ENCODE measurements at regions not wholly inside any gene's neighbourhood (a gene's known extent, or its start where the extent isn't known, plus 50 kb on each side); places are given as distances from the start of the nearest gene placed in this dataset.

DNA sequence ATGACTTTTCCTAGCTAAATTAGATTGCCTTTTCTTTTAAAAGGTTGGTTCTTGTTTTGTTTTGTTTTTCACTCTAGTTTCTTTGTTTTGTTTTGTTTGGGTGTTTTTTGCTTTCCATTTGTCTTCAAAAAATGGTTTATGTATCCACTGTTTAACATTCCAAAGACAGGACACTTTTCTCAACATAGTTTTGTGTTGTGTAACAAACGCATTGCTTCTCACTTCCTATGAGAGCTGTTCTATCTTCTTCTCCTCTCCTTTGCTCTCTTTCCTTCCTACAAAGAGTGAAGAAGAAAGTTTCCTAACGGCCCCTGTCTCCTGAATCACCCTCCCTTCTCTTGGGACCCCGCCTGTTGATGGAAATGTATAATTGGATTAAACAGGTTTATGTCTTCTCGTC lies 539.7 kb downstream of the ACTL7B start:
- no peak for DNase-seq (ENCODE audit: low read depth in 4 of 4, low spot score in 3 of 4)

DNA sequence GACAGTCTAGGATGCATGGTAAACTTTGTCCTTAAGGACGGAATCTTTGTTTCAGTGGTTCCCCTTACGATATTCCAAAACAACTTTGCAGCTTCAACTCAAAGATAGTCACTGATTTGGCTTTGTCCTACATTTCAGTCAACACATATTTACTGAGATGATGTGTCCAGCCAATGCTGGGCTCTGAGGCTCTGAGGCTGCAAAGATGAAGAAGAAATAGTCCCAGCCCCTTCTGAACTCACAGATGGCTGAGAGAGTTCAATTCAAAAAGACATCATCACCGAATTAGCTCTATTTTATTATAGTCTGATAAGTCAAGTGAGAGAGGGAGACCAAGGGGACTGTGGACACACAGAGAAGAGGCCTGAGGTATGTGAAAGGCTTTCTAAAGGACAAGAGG lies 544.0 kb downstream of the ACTL7B start:
- DNase-seq (ENCODE audit: low read depth in 4 of 4, low spot score in 3 of 4), result no peak

DNA sequence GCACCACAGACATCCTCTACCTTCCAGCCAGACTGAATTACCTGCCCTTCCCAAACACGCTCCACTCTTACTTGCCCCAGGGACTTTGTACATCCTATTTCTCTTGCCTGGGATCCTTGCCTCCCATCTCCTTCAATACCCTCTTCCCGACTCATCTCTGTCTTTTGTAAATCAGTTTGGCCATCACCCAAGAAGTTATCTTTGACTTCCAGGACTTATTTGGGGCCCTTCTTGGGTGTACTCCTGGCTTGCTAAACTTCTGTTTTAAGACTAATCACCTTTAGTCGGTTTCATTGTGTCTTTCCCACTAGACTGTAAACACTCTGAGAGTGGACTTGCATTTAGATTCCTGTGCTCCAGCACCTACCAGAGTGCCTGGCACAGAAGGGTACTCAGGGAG lies 545.6 kb downstream of the ACTL7B start:
- DNase-seq (ENCODE audit: low read depth in 4 of 4, low spot score in 3 of 4), result no peak

DNA sequence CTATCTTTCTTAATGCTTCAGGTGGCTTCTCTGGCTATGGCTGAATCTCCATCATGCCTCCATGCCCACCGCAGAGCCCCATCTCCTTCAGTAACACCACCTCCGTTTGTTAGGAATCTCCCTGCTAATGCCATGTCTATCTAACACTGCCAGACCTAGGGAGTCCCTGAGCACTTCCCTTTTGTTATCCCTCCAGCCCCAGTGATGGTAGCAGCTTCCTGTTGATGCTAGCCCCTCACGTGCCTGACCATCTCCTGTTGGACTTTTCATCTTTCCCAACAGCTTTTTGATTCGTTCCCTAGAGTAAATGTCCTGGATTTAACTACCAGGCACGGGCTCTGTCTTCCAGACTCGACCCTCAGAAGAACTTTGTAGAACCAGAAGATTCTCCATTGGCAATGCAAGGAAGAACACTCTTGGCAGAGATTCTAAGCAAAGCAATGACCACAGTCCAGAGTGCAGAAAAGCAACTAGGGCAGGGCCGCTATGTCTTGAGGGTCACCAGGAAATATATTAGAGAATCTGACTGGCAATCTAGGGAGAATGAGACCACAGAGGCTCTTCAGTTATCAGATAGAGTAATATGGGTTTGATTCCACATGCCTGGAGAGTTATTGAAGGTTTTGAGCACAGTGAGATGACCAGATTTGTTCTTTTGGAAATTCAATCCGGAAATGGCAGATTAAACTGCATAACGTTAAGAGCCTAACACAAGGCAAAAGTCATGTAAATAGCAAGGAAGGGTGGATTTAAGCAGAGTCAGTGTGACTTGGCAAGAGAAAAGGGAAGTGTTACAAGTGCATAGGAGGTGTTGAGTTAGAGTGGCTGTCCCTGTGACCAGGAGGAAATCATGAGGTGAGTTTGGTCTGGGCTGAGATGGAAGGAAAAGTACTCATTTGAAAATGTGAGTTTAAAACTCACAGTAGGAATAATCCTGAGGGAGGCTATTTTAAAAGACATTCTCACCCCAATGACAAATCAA lies 555.2 kb downstream of the ACTL7B start:
- no peak for DNase-seq (ENCODE audit: low read depth in 4 of 4, low spot score in 3 of 4)

DNA sequence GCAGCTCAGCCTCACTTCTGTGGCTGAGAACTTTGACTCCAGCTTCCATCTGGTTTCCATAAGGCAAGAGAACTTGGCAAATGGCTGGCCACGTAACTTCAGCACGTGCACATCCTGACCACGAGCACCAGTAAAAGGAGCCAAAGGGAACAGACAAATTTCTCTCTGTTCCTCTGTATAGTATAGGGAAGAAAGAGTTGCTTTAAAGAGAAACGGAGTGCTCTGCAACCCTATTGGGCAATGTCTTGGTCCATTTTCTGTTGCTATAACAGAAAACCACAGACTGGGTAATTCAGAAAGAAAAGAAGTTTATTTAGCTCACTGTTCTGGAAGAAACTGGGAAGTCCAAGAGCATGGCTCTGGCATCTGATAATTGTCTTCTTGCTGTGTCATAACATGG lies 558.7 kb downstream of the ACTL7B start:
- DNase-seq (ENCODE audit: low read depth in 4 of 4, low spot score in 3 of 4), result no peak

DNA sequence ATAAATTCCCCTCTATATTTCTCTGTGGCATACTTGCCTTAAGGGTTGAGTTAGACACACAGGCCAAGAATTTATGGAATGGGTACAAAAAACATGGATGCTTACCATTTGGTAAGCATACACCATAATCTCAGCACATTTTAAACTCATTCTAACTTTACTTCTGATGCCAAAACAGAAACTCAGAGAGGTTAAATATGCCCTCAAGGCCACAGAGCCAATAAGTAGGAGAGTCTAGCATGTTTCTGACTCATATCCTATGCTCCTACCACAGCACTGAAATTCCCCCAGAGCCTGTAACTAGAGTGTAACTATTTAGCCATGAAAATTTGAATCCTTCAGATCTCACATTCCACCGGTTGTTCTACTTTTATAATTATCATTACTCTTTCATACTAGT lies 559.7 kb downstream of the ACTL7B start:
- no peak for DNase-seq (ENCODE audit: low read depth in 4 of 4, low spot score in 3 of 4)

DNA sequence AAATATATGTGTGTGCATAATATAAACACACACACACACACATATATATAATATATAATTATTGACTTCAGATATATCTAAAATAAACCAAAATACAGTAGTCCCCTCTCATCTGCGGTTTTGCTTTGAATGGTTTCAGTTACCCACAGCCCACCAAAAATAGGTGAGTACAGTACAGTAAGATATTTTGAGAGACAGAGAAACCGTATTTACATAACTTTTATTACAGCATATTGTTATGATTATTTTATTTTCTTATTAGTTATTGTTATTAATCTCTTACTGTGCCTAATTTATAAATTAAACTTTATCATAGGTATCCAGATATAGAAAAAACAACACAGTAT lies 564.2 kb downstream of the ACTL7B start:
- DNase-seq (ENCODE audit: low read depth in 4 of 4, low spot score in 3 of 4), result no peak

DNA sequence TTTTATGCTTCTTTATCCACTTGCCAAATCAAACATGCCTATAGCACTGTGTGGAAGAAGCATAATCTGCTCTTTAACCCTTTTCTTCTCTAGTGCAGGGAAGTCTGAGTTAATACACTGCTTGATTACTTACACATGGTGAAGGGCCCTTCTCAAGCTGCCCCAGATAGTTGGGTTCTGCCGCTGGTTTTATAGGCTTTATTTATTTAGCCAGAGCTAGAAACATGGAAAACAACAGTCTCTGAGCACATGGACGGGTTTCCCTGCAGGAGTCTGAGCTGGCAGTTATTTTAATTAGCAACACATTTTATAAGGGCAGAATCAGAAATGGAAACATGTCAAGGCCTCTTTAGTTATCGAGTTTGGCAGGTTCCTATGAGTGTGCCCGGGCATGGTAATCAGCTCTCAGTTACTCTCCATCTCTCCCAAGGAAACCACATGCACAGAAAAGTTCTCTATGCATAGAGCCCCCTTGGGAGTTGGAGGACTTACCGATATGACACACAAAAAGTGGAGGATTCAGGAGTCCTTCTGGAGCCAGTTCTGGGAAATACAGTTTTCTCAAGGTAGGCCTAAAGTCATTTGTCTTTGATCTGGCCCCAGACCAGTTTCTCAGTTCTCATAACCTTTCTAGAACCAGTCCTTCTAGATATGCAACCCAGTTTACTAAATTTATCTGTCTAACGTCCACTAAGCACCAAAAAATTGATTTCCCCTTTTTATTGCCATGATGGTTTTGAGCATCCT lies 564.8 kb downstream of the ACTL7B start:
- no peak for DNase-seq (ENCODE audit: low read depth in 4 of 4, low spot score in 3 of 4)

DNA sequence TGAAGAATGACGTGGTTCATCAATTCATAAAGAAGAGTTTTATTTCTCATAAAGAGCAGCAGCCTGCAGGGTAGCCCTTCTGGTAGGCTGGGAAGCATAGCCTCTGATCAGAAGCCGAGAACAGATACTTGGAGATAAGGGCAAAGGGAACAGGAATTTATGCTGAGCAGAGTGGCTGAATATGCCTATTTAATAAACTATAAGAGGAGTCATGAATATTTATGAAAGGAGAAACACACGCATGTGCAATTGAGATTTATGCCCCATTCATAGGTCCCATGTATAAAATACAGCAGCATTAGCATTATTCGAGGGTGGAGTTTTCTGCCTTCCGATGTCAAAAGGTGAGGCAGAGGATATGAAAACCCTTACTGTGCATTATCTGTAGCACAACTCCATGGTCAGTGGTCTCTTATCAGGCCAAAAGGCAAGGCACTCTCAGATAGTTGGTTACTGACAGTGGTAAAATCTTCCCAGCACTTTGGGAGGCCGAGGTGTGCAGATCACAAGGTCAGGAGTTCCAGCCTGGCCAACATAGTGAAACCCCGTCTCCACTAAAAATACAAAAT lies 569.1 kb downstream of the ACTL7B start:
- DNase-seq (ENCODE audit: low read depth in 4 of 4, low spot score in 3 of 4), result no peak

DNA sequence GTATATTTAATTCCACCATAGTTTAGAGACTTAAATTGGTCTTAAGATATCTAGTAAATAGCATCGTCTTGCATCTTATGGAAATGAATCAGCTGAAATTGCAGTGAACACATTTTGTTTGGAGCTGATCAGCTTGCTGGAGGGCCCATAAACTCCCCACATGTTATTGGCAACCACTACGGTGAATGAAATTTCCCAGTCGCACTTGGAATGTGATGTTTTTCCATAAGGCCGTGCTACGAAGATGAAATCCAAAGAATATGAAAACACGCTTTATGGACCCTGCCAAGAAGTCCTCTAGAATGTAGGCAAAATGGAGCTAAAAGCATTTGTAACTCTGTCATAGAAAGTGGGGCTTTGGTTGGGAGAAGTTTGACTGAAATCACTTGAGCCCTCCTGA lies 572.1 kb downstream of the ACTL7B start:
- no peak for DNase-seq (ENCODE audit: low read depth in 4 of 4, low spot score in 3 of 4)

DNA sequence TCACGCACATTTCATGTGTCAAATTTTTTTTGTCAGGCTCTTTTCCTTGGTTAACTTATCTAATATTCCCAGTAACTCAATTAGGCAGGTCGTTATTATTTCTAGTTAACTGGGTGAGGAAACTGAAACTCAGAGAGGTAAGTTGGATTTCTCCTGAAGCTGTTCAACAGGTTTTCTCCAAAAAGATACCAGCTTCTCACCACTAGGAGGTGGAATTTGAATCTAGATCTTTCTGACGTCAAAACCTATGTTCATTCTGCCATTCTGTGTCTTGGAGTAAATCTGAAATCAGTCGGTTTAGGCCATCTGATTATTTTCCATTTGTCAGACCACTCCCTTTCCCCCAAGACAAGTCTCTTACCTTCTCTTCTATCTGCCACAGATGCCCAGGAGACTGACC lies 572.9 kb downstream of the ACTL7B start:
- DNase-seq (ENCODE audit: low read depth in 4 of 4, low spot score in 3 of 4), result no peak

DNA sequence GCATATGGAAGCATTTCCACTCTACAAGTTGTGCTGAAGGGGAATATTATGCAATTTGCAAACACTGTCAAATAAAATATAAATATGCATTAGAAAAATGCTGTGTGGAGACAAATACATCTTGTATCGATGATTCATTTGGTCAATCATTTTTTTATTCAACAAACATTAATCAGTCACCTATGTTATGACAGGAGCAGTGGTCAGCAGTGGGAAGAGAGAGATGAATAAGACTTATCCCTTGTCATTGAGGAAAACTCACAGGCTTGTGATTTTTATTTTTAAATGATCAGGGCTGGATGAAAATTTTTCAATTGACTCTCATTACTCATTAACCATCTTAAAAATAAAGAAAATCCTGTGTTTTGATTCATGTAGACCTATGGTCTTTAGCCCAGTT lies 574.1 kb downstream of the ACTL7B start:
- DNase-seq (ENCODE audit: low read depth in 4 of 4, low spot score in 3 of 4), result no peak

DNA sequence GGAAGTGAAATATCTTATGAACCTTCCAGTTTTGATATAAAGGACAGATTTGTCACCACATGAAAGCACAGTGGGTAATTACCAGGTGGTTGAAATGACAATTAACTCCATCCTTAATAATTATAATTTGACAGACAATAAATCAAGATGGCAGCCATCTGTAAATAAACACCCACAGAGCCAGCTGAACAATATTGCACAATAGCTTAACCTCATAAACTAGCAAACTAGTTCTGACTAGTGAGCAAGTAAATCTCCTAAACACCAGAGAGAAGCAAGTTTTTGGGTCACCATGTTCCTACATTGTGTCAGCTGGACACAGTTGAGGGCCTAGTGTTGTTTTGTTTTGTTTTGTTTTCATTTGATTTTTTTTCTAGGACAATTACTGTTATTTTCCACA lies 577.4 kb downstream of the ACTL7B start:
- no peak for DNase-seq (ENCODE audit: low read depth in 4 of 4, low spot score in 3 of 4)

DNA sequence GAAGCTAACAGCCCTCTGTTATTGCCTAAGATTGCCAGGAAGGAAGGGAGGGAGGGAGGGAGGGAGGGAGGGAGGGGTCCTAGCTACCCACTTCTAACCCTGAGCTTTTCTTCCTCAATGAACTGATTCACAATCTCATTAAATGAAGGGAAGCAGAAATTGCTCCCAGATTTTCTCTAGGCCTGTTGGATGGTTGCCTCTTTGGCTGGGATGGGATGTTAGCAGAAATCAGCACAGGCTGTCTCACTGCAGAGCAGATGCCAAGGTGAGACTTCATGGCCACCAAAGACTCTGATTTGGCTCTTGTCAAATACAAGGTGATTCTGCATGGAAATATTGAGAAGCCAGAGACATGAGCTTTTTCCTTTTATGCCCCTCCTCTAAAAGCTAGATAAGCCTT lies 578.6 kb downstream of the ACTL7B start:
- no peak for DNase-seq (ENCODE audit: low read depth in 4 of 4, low spot score in 3 of 4)

DNA sequence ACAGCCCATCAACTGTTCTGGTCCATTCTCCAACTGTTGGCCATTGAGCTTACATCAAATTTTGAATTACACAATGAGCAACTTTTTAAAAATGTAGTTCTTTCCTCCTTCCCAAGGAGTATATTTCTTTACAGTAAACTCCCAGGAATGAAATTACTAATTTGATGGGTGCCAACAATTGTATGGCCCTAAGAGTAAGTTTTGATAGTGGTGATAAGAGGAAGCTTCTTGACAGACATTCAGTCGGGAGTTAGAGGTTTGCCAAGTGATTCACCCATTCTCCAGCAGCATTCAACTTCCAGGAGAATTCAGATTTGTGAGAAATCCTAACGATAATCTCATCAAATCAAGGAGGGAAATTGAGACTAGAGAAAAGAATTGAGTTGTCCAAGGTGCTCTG lies 579.9 kb downstream of the ACTL7B start:
- DNase-seq (ENCODE audit: low read depth in 4 of 4, low spot score in 3 of 4), result no peak

DNA sequence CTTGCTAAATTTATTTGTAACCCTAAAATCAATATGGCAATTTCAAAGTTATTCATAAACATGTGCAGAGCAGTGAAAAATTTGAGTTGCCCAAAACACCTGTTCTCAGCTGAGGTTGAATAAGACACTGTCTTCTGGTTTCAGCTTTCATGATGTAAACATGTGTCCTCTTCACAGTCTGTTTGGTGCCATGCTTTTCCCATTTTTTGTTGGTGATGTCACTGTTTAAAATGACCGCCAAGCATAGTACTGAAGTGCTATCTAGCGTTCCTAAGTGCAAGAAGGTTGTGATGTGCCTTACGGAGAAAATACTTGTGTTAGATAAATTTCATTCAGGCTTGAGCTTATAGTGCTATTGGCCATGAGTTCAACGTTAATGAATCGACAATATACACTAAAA lies 580.8 kb downstream of the ACTL7B start:
- no peak for DNase-seq (ENCODE audit: low read depth in 4 of 4, low spot score in 3 of 4)

DNA sequence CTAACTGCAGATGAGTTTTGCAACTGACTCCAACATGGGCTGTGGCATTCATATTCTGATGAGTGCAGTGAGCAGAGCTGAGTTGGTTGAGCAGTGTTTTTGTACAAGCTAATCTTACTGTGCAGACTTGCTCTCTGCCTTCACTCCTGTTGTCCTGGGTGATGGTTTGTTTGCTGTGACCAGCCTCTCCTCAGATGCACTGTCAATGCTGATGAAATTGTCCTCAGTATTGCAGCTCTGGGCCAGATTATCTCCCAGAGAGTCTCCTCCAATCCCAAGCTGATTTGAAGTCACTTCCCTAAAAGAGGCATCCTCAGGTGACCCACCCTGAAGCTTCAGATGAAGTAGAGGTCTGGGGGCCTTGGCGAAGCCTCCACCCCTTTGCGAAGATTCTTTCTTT lies 581.8 kb downstream of the ACTL7B start:
- DNase-seq (ENCODE audit: low read depth in 4 of 4, low spot score in 3 of 4), result no peak

DNA sequence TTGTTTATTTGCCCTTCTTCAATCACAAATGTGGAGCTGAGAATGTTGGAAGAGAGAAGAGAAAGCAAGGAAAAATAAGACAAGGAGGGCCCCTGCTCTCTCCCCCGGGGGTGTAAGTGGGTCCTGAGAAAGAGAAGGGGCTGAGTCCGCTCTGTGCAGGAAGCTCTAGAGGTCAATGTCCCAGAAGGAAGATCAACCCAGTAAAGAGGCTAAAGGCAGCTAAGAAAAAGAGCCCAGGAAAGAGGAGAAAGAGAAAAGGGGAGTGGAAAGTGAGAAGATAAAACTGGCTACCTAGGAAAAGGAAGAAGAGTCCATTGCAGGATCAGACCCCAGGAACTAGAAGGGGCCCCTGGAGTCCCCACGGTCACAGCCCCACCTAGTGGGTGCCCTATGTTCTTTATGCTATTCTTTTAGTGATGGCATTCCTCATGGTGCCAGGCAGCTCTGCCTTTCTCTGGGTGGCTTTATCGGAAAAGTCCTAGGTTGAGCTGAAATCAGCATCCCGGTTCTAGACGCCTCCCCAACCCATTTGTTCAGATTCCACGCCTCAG lies 583.4 kb downstream of the ACTL7B start:
- DNase-seq (ENCODE audit: low read depth in 4 of 4, low spot score in 3 of 4), result no peak

DNA sequence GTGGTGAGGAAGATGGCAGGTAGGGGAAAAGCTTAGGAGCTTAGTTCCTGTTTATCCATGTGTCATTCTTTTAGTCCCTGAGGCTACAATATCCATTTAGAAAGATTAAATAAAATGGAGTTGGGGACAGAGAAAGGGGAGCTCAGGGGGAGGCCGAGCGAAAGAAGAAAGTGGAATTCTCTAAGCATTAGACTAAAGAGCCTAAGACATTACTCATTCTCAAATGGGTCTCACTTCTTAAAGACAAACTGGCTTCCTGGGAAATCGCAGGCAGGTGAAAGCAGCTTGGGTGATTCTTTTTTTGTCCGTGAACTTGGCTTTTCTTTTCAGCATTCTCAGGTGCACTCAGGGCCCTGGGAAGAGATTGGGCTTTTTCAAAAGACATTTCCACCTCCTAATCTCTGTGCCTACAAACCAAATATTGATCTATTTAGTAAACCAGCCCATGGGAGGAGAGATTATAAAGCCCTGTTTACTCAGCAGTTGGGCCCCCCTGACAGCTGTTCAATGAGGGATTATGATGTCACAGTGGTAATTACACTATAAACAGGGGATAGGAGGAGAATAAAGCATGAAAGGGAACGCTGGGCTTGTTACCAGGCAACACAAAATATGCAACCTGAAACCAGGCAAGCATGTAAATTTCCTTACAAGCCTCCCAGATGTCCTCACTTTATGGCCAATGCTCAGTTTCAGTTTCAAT lies 584.0 kb downstream of the ACTL7B start:
- DNase-seq (ENCODE audit: low read depth in 4 of 4, low spot score in 3 of 4), result peak; percentile 33 to 70 (median 58)

DNA sequence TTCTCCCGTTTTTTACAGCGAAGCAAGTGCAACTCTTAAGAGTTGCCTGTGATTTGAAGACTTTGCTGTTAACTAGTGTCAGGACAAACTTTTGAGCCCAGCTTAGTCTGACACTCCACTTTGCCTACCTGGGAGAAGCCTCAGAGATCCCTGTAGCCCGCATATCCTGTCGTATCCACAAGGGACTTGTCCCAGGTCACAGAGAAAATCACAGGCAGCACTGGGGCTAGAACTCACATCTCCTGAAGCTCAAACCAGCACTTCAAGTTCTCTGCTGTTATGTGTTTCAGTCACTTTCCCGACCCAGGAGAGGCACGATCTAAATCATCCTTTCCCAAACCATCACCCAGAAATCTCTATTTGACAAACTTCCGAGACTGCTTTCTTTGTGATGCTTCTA lies 584.5 kb downstream of the ACTL7B start:
- DNase-seq (ENCODE audit: low read depth in 4 of 4, low spot score in 3 of 4), result no peak

DNA sequence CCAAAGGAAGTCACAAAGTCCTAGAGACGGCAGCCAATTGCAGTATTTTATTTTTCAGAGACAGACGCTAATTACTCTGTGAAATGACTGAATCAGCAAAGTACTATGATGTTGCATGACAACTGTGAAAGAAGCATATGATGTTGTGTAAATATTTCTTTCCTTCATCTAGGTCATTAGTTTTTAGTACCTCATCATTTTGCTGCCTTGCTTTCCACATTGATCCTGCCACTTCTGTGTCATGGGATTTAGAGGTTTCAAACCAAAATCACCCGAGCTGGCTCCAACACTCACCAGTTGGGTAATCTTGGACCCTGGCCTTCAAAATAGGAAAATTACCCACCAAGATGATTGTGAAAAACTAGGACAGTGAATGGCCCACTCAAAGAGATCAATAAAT lies 585.2 kb downstream of the ACTL7B start:
- no peak for DNase-seq (ENCODE audit: low read depth in 4 of 4, low spot score in 3 of 4)

Measured in left renal pelvis (tissue), 4 donors.